Aorta (tissue), 5 donors: ENCODE measurements at regions not wholly inside any gene's neighbourhood (a gene's known extent, or its start where the extent isn't known, plus 50 kb on each side); places are given as distances from the start of the nearest gene placed in this dataset.
A peak's percentile ranks its signal among the peaks of the same experiment; 100 is the strongest.
"Not testable (repeated sequence)": the region's sequence is repeated elsewhere in the genome, so short reads cannot be mapped to it uniquely, and the experiment has no call there.

Experiments used
- ATAC-seq: fragments of 200-7000 bp; cut with Tn5 transposase; one replicate; pipeline ENCODE4 v1.9.1; 2022; ENCODE audit warnings: moderate library complexity; ENCODE audit not compliant: low FRiP score
- DNase-seq, 2 donors: peaks; one replicate each; pipeline ENCODE4 v3.0.0-alpha.2; 2020
- H3K27ac ChIP-seq, 2 donors: one replicate each; pipeline ENCODE4 v1.5.1; 2013; ENCODE audit warnings: low read length in 2 of 2, mild to moderate bottlenecking in 2 of 2, moderate library complexity in 2 of 2, control low read depth in 1 of 2, inconsistent platforms in 1 of 2, low read depth in 1 of 2
- H3K27me3 ChIP-seq, 2 donors: one replicate each; pipeline ENCODE4 v1.6.1; 2013; ENCODE audit warnings: control low read depth in 1 of 2, low read length in 1 of 2, mild to moderate bottlenecking in 1 of 2, moderate library complexity in 1 of 2; ENCODE audit not compliant: insufficient read depth in 2 of 2, control insufficient read depth in 1 of 2
- H3K36me3 ChIP-seq, 2 donors: one replicate each; pipeline ENCODE4 v1.6.1; 2013; ENCODE audit warnings: control low read depth in 1 of 2, low read length in 1 of 2, mild to moderate bottlenecking in 1 of 2; ENCODE audit not compliant: insufficient read depth in 2 of 2, control insufficient read depth in 1 of 2
- H3K4me1 ChIP-seq, 2 donors: one replicate each; pipeline ENCODE4 v1.6.1; 2013; ENCODE audit warnings: low read length in 2 of 2, control low read depth in 1 of 2, mild to moderate bottlenecking in 1 of 2, moderate library complexity in 1 of 2; ENCODE audit not compliant: insufficient read depth in 2 of 2, control insufficient read depth in 1 of 2
- H3K4me3 ChIP-seq, 2 donors: one replicate each; pipeline ENCODE4 v1.5.1; 2013; ENCODE audit warnings: low read length in 2 of 2, control low read depth in 1 of 2, mild to moderate bottlenecking in 1 of 2
- H3K9me3 ChIP-seq: one replicate; pipeline ENCODE4 v1.6.1; 2013; ENCODE audit warnings: mild to moderate bottlenecking, low read length; ENCODE audit not compliant: control insufficient read depth
- WGBS, 2 donors: extraction: QIAGEN DNeasy Blood & Tissue Kit; methylation state at CpG; one replicate each; pipeline ENCODE4 v1.1.7; 2013; 5-methylcytosine and 5-hydroxymethylcytosine counted together
- intact Hi-C, 2 donors: fragments of 100-400 bp; cut with DNase I; formaldehyde crosslinking; loops; one replicate each; pipeline versions ENCODE4 v1.14.2 to v1.15.0; 2022
- donor health status: healthy with polysubstance abuse.
- donor health status: Bipolar disorder and iron deficiency.
- donor health status: DM: no; HTN: no; CAD: no.
- donor health status: DM: no; HTN: no; CAD: no.
- donor health status: DM: yes; HTN: yes; CAD: no.

GRCh38 chr4:49117951-49118350 is 131.9 kb downstream of the CWH43 start:
- ATAC-seq, H3K9me3 ChIP-seq, intact Hi-C loops, H3K27me3 ChIP-seq, H3K36me3 ChIP-seq, H3K4me3 ChIP-seq, DNase-seq, H3K27ac ChIP-seq, H3K4me1 ChIP-seq: not testable (repeated sequence)
- WGBS, 2 donors = 69 to 73% methylated on average over 7 of the region's 7 CpGs

GRCh38 chr4:49118379-49119212 is 132.5 kb downstream of the CWH43 start:
- H3K4me1 ChIP-seq, intact Hi-C loops, H3K27ac ChIP-seq, H3K9me3 ChIP-seq, H3K36me3 ChIP-seq, H3K4me3 ChIP-seq, H3K27me3 ChIP-seq, DNase-seq: not testable (repeated sequence)
- ATAC-seq = peak; percentile 94
- WGBS, 2 donors = 64 to 65% methylated on average over 16 of the region's 16 CpGs

- 57 to 67% methylated on average over 8 of the region's 8 CpGs for WGBS, 2 donors
- H3K27me3 ChIP-seq, intact Hi-C loops, H3K4me1 ChIP-seq, H3K27ac ChIP-seq, H3K9me3 ChIP-seq, H3K36me3 ChIP-seq, H3K4me3 ChIP-seq, DNase-seq: not testable (repeated sequence)
- ATAC-seq = peak; percentile 42
These were observed 133.3 kb downstream of the CWH43 start for GRCh38 chr4:49119345-49119744.

- H3K4me3 ChIP-seq, H3K27me3 ChIP-seq, H3K36me3 ChIP-seq, intact Hi-C loops, H3K4me1 ChIP-seq, H3K27ac ChIP-seq, DNase-seq, H3K9me3 ChIP-seq: not testable (repeated sequence)
- peak; percentile 47 for ATAC-seq
- WGBS, 2 donors = 56 to 59% methylated on average over 15 of the region's 15 CpGs
These were observed 134.1 kb downstream of the CWH43 start for GRCh38 chr4:49120042-49120779.

GRCh38 chr4:49120804-49121203 is 134.7 kb downstream of the CWH43 start:
- DNase-seq, H3K27me3 ChIP-seq, intact Hi-C loops: not testable (repeated sequence)

GRCh38 chr4:49126443-49126842 is 140.4 kb downstream of the CWH43 start:
- H3K36me3 ChIP-seq, H3K27ac ChIP-seq, DNase-seq, H3K27me3 ChIP-seq, H3K4me1 ChIP-seq, H3K4me3 ChIP-seq, H3K9me3 ChIP-seq, ATAC-seq, intact Hi-C loops: not testable (repeated sequence)
- WGBS, 2 donors = 63 to 73% methylated on average over 4 to 5 of the region's 9 CpGs

More at GRCh38 chr4:49120804-49121203, 134.7 kb downstream of the CWH43 start:
- H3K4me3 ChIP-seq, H3K4me1 ChIP-seq, H3K27ac ChIP-seq, H3K36me3 ChIP-seq, H3K9me3 ChIP-seq: not testable (repeated sequence)
- 67 to 70% methylated on average over 10 of the region's 10 CpGs for whole genome bisulfite sequencing, 2 donors
- ATAC-seq = peak; percentile 88

GRCh38 chr4:49126858-49127257 is 140.8 kb downstream of the CWH43 start:
- intact Hi-C loops, DNase-seq, H3K4me1 ChIP-seq, H3K36me3 ChIP-seq, H3K27ac ChIP-seq, H3K27me3 ChIP-seq, H3K9me3 ChIP-seq, H3K4me3 ChIP-seq: not testable (repeated sequence)
- no CpG with 5 or more reads among the region's 5 CpGs for WGBS, 2 donors
- peak; percentile 73 for ATAC-seq

- H3K36me3 ChIP-seq, intact Hi-C loops, DNase-seq, H3K4me1 ChIP-seq, H3K4me3 ChIP-seq, H3K27me3 ChIP-seq, H3K27ac ChIP-seq, H3K9me3 ChIP-seq: not testable (repeated sequence)
- ATAC-seq = peak; percentile 62
- WGBS, 2 donors = no CpG with 5 or more reads among the region's 5 CpGs
These were observed 143.3 kb downstream of the CWH43 start for GRCh38 chr4:49129385-49129784.

GRCh38 chr4:49129870-49130269 is 143.8 kb downstream of the CWH43 start:
- ATAC-seq = peak; percentile 86
- H3K4me3 ChIP-seq, DNase-seq, H3K27ac ChIP-seq, H3K27me3 ChIP-seq, H3K36me3 ChIP-seq, H3K4me1 ChIP-seq, intact Hi-C loops, H3K9me3 ChIP-seq: not testable (repeated sequence)
- 69 to 81% methylated on average over 7 to 8 of the region's 8 CpGs for WGBS, 2 donors
